Glutamatergic neuron (in vitro differentiated cells): ENCODE measurements at regions not wholly inside any gene's neighbourhood (a gene's known extent, or its start where the extent isn't known, plus 50 kb on each side); places are given as distances from the start of the nearest gene placed in this dataset.

Source experiments
- DNase-seq: peaks from one replicate; pipeline ENCODE4 v3.0.0; 2022
- H3K27ac Mint-ChIP-seq: one replicate; pipeline ENCODE4 v1.8.0; 2020; ENCODE audit warnings: mild to moderate bottlenecking, mixed read lengths, inconsistent platforms; ENCODE audit not compliant: unreplicated experiment
- H3K27me3 Mint-ChIP-seq: one replicate; pipeline ENCODE4 v1.8.0; 2020; ENCODE audit warnings: mild to moderate bottlenecking, moderate library complexity, mixed read lengths, inconsistent platforms; ENCODE audit not compliant: unreplicated experiment
- H3K36me3 Mint-ChIP-seq: one replicate; pipeline ENCODE4 v1.8.0; 2020; ENCODE audit warnings: mild to moderate bottlenecking, mixed read lengths, inconsistent platforms; ENCODE audit not compliant: unreplicated experiment
- H3K4me1 Mint-ChIP-seq: one replicate; pipeline ENCODE4 v1.8.0; 2020; ENCODE audit warnings: mild to moderate bottlenecking, low read depth, mixed read lengths, inconsistent platforms; ENCODE audit not compliant: unreplicated experiment
- H3K4me3 Mint-ChIP-seq: one replicate; pipeline ENCODE4 v1.8.0; 2020; ENCODE audit warnings: mild to moderate bottlenecking, mixed read lengths, inconsistent platforms; ENCODE audit not compliant: unreplicated experiment
- H3K9me3 Mint-ChIP-seq: one replicate; pipeline ENCODE4 v1.8.0; 2020; ENCODE audit warnings: mild to moderate bottlenecking, moderate library complexity, mixed read lengths, inconsistent platforms; ENCODE audit not compliant: unreplicated experiment
- TF ChIP-seq, protein P1 (sequence below): fragments of 200-600 bp; sonication (generic); IDR thresholded peaks from one replicate; pipeline ENCODE4 v1.5.0; 2021; ENCODE audit not compliant: partially characterized antibody, unreplicated experiment

- Mint-ChIP-seq H3K27ac (no peak overlapping the region), H3K4me1 (peaks cover 1% of the 10 kb centered on the region), H3K27me3 (no peaks in the 10 kb centered on the region), H3K4me3 (no peak overlapping the region), H3K9me3 (no peaks in the 10 kb centered on the region), H3K36me3 (no peaks in the 10 kb centered on the region)
- TF ChIP-seq, protein P1, sequence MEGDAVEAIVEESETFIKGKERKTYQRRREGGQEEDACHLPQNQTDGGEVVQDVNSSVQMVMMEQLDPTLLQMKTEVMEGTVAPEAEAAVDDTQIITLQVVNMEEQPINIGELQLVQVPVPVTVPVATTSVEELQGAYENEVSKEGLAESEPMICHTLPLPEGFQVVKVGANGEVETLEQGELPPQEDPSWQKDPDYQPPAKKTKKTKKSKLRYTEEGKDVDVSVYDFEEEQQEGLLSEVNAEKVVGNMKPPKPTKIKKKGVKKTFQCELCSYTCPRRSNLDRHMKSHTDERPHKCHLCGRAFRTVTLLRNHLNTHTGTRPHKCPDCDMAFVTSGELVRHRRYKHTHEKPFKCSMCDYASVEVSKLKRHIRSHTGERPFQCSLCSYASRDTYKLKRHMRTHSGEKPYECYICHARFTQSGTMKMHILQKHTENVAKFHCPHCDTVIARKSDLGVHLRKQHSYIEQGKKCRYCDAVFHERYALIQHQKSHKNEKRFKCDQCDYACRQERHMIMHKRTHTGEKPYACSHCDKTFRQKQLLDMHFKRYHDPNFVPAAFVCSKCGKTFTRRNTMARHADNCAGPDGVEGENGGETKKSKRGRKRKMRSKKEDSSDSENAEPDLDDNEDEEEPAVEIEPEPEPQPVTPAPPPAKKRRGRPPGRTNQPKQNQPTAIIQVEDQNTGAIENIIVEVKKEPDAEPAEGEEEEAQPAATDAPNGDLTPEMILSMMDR, result no peak
- no peak for DNase-seq
Measured at GRCh38 chr18:65990174-65990690, 239.4 kb downstream of the CDH7 start.

- H3K36me3 Mint-ChIP-seq, result no peaks in the 10 kb centered on the region
- DNase-seq, result no peak
- no peaks in the 10 kb centered on the region for H3K9me3 Mint-ChIP-seq
- H3K4me1 Mint-ChIP-seq, result no peaks in the 10 kb centered on the region
- H3K4me3 Mint-ChIP-seq, result no peak overlapping the region
- H3K27me3 Mint-ChIP-seq, result no peaks in the 10 kb centered on the region
- H3K27ac Mint-ChIP-seq, result no peak overlapping the region
- TF ChIP-seq, protein P1, result no peak
Measured at GRCh38 chr18:65988972-65989371, 238.2 kb downstream of the CDH7 start.

- no peak overlapping the region for H3K4me3 Mint-ChIP-seq
- TF ChIP-seq, protein P1, result no peak
- no peak for DNase-seq
- no peaks in the 10 kb centered on the region for H3K36me3 Mint-ChIP-seq
- H3K9me3 Mint-ChIP-seq, result no peaks in the 10 kb centered on the region
- no peaks in the 10 kb centered on the region for H3K27me3 Mint-ChIP-seq
- H3K4me1 Mint-ChIP-seq, result no peaks in the 10 kb centered on the region
- H3K27ac Mint-ChIP-seq, result no peak overlapping the region
Measured at GRCh38 chr18:65988386-65988785, 237.6 kb downstream of the CDH7 start.

GRCh38 chr18:65983750-65984149 lies 232.9 kb downstream of the CDH7 start:
- no peak for DNase-seq
- Mint-ChIP-seq H3K27ac (no peak overlapping the region), H3K27me3 (peaks cover 3% of the 10 kb centered on the region), H3K9me3 (no peaks in the 10 kb centered on the region), H3K4me3 (no peak overlapping the region), H3K4me1 (no peaks in the 10 kb centered on the region), H3K36me3 (peaks cover 4% of the 10 kb centered on the region)
- TF ChIP-seq, protein P1, result no peak

DNA sequence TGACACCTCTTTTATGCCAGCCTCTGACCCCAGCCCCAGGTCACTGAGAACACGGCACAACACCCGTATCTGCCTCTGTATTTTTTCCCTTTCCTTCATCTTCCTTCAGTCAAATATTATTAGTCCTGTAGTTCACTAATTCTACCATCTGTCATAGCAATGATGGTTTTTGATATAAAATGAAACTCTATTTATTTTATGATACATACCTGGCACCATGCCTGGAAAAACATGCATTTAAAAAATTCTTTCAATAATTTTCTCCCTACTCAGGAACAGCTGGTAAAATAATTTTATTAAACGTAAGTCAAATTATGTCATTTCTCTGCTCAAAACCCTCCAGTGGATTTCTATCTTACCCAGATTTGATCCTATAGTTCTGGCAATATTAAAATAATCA lies 224.7 kb downstream of the CDH7 start:
- DNase-seq, result no peak
- no peak overlapping the region for H3K4me3 Mint-ChIP-seq
- TF ChIP-seq, protein P1, result no peak
- H3K9me3 Mint-ChIP-seq, result no peaks in the 10 kb centered on the region
- H3K36me3 Mint-ChIP-seq, result no peaks in the 10 kb centered on the region
- no peak overlapping the region for H3K27ac Mint-ChIP-seq
- no peaks in the 10 kb centered on the region for H3K4me1 Mint-ChIP-seq
- no peaks in the 10 kb centered on the region for H3K27me3 Mint-ChIP-seq
